MG63 (cell line): ENCODE measurements at regions not wholly inside any gene's neighbourhood (a gene's known extent, or its start where the extent isn't known, plus 50 kb on each side); places are given as distances from the start of the nearest gene placed in this dataset.
"Not testable (repeated sequence)": the region's sequence is repeated elsewhere in the genome, so short reads cannot be mapped to it uniquely, and the experiment has no call there.

Experiments
- DNase-seq: peaks from one replicate; pipeline ENCODE4 v3.0.0-alpha.2; 2020
- H3K27me3 ChIP-seq: fragments of 250-450 bp; sonication (Bioruptor Pico); 2 replicates; pipeline ENCODE4 v1.5.1; 2020; ENCODE audit warnings: mild to moderate bottlenecking, moderate library complexity
- H3K36me3 ChIP-seq: fragments of 250-450 bp; sonication (Bioruptor Pico); 2 replicates; pipeline ENCODE4 v1.5.1; 2020; ENCODE audit warnings: mild to moderate bottlenecking, moderate library complexity
- H3K4me3 ChIP-seq: fragments of 250-450 bp; sonication (Bioruptor Pico); 2 replicates; pipeline ENCODE4 v1.5.1; 2020; ENCODE audit warnings: mild to moderate bottlenecking, moderate library complexity
- H3K9me3 ChIP-seq: fragments of 250-450 bp; sonication (Bioruptor Pico); 2 replicates; pipeline ENCODE4 v1.5.1; 2020; ENCODE audit warnings: mild to moderate bottlenecking, moderate library complexity

DNA sequence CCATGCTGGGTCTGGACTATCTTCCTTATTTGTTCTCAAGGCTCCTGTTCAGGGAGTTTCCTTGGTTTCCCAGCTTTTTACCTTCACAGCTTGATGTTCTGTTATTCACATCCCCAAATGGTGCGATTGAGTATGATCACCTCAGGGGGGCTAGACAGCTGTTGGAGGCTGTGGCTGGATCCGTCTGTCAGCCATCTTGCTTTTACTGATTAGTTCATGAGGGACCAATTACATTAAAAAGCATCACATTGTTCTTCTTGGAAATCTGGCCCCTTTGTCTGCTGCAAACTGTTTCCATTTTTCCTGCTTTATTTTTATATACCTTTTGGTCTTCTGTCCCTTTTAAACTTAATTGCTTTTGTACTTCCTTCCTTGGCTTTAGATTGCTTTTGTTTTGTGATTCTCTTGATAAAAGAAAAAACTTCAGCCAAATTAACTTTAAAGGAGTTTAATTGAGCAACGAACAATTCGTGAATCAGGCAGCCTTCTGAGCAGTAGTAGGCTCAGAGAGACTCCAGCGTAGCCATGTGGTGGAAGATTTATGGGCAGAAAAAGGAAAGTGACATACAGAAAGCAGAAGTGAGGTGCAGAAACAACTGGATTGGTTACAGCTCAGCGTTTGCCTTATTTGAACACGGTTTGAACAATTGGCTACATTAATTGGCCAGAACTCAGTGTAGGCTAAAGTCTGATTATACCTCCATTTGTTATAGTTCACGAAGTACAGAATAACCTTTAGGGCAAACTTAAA lies 208.7 kb downstream of the AEBP2 start:
- Histone ChIP-seq H3K27me3 (no peaks in the 10 kb centered on the region), H3K4me3 (no peak overlapping the region), H3K9me3 (no peaks in the 10 kb centered on the region; the same call in none of the 2 replicates), H3K36me3 (no peaks in the 10 kb centered on the region)
- no peak for DNase-seq

DNA sequence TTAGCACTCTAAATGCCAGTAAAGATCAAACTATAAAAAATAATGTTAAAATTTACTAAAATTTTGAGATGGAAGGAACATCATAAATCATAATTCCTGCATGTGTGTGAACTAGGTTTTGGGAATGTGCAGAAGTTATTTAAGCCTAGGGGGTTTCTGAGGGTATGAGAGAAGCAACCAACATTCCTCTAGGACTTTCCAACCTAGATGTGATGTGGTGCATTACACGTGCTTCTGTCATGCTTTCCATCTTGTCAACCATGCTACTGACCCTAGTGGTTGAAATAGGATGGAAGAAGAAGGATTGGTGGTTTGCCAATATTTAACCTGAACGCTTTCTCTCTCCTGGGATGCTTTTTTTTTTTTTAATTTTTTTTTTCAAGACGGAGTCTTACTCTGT lies 209.3 kb downstream of the AEBP2 start:
- H3K9me3 ChIP-seq, result no peaks in the 10 kb centered on the region; the same call in none of the 2 replicates
- no peak for DNase-seq
- H3K36me3 ChIP-seq, result no peaks in the 10 kb centered on the region
- no peak overlapping the region for H3K4me3 ChIP-seq
- H3K27me3 ChIP-seq, result no peaks in the 10 kb centered on the region

DNA sequence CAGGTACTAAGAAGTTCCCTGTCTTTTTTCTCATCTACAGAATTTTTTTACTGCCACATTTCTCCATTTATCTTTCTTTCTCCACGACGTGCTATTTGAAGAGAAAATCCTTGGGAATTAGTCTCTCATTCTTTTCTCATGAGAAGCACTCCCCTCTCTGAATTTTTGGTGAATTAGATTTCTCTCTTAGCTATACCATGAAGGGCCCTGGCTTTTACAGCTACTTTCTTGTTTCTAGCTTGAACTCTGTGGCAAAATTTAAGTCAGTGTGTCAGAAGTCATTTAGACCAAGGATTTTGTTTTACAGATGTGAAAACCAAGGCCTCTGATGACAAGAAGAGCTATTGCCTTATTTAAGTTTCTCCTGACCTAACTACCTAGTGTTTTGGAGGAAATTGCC lies 213.1 kb downstream of the AEBP2 start:
- DNase-seq, result no peak
- Histone ChIP-seq H3K36me3 (no peaks in the 10 kb centered on the region), H3K4me3 (no peak overlapping the region), H3K27me3 (no peaks in the 10 kb centered on the region), H3K9me3 (peaks cover 3% of the 10 kb centered on the region; the same call in 1 of the 2 replicates)

DNA sequence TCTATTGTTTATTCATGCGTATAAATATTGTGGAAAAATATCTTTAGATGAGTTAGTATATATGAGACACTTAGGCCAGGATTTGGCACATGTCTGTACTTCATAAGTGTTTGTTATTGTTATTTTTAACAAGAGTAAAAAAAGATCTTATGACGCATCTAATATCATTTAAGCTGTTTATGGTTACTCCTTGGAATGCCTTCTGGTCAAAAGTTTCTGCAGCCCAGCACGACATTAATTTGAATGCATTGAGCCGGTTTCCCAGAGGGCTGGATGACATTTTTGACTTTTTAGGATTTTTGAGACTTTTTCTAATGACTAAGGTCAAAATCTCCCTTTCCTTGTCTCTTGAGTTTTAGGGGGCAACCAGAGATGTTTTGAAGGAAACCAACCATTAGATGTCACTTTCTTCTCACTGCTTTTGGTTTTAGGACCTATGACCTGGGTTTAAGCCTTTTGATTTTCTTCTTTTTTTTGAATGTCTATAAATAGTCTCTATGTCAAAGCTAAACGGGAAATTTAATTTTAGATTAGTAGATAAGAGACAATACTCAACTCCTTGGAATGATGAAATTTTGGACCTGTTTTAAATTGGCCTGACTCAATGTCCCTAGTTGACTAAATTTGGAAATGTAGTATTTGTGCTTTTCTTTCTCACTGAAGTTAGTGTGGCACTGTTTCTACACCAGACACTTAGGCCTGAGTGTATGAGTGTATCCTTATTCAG lies 215.5 kb downstream of the AEBP2 start:
- H3K36me3 ChIP-seq, result no peaks in the 10 kb centered on the region
- no peaks in the 10 kb centered on the region for H3K27me3 ChIP-seq
- H3K4me3 ChIP-seq, result no peak overlapping the region
- H3K9me3 ChIP-seq, result peaks cover 3% of the 10 kb centered on the region; the same call in 1 of the 2 replicates
- peak; percentile 58 for DNase-seq

DNA sequence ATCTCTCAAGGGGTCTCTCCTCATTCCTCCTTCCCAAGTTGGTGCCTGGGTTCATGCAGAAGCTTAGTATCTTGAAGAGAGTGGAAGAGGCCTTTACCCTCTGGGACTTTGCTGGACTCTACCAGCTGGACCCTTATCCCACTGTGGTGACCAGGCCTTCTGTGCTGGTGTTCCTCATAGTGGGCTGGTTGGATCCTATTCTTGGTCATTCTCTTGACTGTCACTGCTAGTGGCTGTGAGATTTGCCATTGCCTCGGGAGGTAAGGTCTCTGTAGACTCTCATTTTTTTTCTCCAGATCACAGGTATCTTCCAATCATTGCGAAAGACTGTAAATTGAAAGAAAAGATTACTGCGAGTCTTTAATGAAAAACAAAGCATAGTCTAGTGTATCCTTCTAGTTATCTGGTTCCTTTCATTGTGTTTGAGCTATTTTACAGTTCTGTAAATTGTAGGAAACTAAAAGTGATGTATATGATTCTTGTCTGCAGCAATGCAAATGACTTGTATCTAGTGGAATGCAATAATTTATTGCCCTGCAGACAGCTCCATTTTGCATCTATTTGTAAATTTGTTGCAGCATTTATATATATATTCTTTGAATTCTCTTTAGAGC lies 217.9 kb downstream of the AEBP2 start:
- Histone ChIP-seq H3K36me3 (no peaks in the 10 kb centered on the region), H3K27me3 (no peaks in the 10 kb centered on the region), H3K4me3 (no peak overlapping the region), H3K9me3 (peaks cover 3% of the 10 kb centered on the region; the same call in 1 of the 2 replicates)
- DNase-seq, result no peak

DNA sequence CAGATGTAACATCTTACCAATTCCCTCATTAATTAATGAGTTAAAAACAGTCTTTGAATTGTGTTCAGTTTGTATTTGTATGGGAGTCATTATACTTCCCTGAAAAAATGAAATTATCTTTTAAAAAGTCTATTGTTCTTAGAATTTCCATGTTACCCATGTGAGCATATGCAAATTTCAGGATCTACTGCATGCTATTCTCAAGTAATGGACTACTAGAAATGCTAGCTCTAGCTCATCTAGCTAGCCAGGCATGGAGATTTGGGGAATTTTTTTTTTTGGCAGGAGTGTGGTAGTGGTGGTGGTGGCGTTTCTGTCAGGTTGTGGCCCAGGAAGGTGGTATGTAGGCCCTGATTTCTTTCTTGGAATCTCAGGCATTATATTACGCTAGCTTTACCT lies 218.4 kb downstream of the AEBP2 start:
- Histone ChIP-seq H3K9me3 (peaks cover 3% of the 10 kb centered on the region; the same call in 1 of the 2 replicates), H3K27me3 (no peaks in the 10 kb centered on the region), H3K36me3 (no peaks in the 10 kb centered on the region)

DNA sequence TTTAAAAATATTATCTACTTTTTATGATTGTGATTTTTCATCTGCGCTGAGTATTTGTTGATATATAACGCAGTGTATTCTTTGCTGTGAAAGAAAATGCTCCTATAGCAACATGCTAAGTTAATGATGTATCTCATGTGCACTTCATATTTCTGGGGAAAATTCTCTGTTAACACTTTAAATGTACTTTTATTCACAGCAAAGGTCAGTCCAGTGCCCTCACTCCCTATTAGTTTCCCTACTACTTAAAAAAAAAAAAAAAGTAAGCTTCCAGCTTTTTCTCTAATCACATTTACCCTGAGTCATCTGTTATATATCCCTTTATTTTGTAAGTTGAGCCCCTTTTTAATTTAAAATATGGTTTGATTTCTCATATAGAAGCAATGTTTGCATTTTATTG lies 219.8 kb downstream of the AEBP2 start:
- H3K27me3 ChIP-seq, result no peaks in the 10 kb centered on the region
- no peak for DNase-seq
- no peaks in the 10 kb centered on the region for H3K36me3 ChIP-seq
- no peak overlapping the region for H3K4me3 ChIP-seq
- H3K9me3 ChIP-seq, result peaks cover 3% of the 10 kb centered on the region; the same call in 1 of the 2 replicates

More for the DNA sequence above, 218.4 kb downstream of the AEBP2 start:
- no peak for DNase-seq
- H3K4me3 ChIP-seq, result no peak overlapping the region

DNA sequence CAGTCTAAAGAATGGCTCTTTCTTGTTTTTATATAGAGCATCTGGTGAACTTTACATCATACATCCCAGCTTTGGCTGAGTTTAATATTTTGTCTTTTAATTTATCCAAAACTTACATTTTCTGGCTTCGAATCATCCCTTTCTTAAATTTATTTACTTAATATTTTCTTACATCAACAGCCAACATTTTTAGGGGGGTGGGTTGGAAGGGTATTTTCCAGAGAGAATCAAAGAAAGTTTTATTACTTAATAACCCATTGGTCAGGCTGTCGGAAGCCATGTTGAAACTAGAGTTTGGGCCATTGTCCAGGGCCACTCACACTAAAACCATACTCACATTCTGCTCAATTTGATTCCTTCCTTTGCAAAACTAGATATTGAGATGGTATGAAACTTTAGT lies 220.2 kb downstream of the AEBP2 start:
- no peaks in the 10 kb centered on the region for H3K36me3 ChIP-seq
- H3K9me3 ChIP-seq, result peaks cover 3% of the 10 kb centered on the region; the same call in 1 of the 2 replicates
- H3K27me3 ChIP-seq, result no peaks in the 10 kb centered on the region
- H3K4me3 ChIP-seq, result no peak overlapping the region
- no peak for DNase-seq

DNA sequence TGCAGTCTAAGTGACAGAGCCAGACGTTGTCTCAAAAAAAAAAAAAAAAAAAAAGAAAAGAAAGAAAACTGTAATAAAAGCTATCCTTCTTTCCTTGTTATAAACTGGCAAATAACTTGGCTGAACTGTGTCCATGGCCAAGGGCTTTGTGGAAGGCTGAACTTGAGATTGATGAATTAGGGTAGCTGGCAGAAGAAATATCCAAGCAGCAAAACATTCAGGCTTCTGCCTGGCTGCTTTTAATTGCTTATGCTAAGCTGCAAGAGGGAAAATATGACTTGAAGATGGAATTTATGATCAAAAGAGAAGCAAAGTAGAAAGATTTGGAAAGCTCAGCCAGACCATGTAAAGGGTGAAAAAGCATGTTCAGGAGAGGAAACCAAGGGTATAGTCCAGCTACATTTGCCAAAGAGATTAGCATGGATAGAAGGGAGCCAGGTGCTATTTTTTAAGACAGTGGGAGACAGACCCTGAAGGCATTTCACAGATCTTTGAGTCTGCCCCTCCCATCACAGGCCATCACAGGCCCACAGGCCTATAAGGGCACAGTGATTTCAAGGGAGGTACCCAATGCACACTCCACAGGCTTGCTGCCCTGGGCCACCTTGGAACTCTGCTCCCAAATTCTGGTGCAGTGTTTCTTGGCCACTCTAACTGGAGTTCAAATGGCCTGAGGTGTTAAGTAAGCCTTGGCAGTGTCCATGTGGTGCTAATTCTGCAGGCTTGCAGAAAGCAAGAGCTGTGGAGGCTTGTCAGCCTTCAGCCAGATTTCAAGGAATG lies 226.0 kb downstream of the AEBP2 start:
- Histone ChIP-seq H3K9me3 (no peaks in the 10 kb centered on the region), H3K4me3 (no peak overlapping the region), H3K27me3 (no peaks in the 10 kb centered on the region), H3K36me3 (no peaks in the 10 kb centered on the region)
- no peak for DNase-seq

DNA sequence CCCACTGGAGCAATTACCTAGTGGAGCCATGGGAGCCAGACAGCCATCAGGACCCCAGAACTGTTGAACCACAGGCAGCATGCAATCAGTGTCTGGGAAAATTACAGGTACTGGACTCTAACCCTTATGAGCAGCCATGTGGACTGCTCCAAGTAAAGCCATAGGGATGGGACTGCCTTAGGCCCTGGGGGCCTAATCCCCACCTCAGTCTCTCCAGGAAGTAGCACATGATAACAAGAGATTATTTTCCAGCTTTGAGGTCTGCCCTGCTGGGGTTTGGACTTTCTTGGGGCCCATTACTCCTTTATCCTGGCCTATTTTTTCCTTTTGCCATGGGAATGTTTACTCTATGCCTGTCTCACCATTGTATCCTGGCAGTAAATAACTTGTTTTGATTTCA lies 226.8 kb downstream of the AEBP2 start:
- no peak overlapping the region for H3K4me3 ChIP-seq
- H3K36me3 ChIP-seq, result no peaks in the 10 kb centered on the region
- no peak for DNase-seq
- H3K27me3 ChIP-seq, result no peaks in the 10 kb centered on the region
- H3K9me3 ChIP-seq, result no peaks in the 10 kb centered on the region

DNA sequence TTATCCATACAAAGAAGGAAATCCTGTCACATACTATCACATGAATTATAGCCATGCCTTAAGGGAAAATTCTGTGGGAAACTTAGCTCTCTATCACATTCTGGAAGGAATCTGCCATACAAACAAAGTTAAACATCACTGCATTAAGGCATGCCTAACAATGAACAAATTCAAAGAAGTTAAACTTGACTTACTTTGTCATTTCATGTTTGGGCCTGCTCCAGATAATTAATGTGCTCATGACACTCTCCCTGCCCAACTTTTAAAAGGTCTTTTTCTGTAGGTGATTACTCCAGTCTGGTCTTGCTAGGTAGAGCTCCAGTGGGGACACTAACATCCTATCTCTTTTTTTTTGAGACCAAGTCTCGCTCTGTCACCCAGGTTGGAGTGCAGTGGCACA lies 230.5 kb downstream of the AEBP2 start:
- Histone ChIP-seq H3K36me3 (no peaks in the 10 kb centered on the region), H3K4me3 (no peak overlapping the region), H3K27me3 (no peaks in the 10 kb centered on the region), H3K9me3 (no peaks in the 10 kb centered on the region)
- DNase-seq, result no peak

DNA sequence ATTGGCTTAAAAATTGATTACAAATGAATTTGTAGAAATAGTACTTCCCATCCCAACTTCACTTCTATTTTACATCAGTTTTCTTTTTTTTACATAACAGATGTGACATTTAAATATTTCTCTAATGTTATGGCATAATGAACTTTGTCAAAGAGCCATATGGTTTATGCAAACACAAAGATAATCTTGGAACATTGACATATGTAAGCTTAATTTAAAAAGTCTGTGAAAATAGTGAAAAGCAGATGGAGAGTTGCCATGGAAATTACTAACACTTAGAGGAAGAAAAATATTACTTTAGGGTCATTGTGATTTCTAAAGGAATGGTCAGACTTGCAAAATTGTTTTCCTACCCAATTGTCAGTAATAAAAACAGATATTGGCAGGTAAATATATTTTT lies 232.4 kb downstream of the AEBP2 start:
- H3K36me3 ChIP-seq, result no peaks in the 10 kb centered on the region
- H3K4me3 ChIP-seq, result no peak overlapping the region
- DNase-seq, result no peak
- no peaks in the 10 kb centered on the region for H3K27me3 ChIP-seq
- no peaks in the 10 kb centered on the region; the same call in 1 of the 2 replicates for H3K9me3 ChIP-seq

DNA sequence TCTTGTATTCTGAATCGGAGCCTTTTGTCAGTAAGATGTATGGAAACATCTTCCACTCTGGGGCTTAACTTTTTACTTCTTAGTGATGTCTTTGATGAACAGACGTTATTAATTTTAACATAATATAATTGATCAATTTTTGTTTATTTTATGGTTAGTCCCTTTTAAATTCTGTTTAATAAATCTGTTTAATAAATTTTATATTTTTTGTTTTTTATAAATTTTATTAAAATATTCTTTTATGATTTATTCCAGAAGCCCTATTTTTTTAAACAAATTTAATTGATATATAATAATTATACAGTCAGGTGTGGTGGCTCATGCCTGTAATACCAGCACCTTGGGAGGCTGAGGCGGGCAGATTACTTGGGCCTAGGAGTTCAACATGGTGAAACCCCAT lies 235.1 kb downstream of the AEBP2 start:
- H3K4me3 ChIP-seq, result no peak overlapping the region
- H3K27me3 ChIP-seq, result no peaks in the 10 kb centered on the region
- DNase-seq, result no peak
- H3K9me3 ChIP-seq, result peaks cover 6% of the 10 kb centered on the region; the same call in 1 of the 2 replicates
- H3K36me3 ChIP-seq, result no peaks in the 10 kb centered on the region

DNA sequence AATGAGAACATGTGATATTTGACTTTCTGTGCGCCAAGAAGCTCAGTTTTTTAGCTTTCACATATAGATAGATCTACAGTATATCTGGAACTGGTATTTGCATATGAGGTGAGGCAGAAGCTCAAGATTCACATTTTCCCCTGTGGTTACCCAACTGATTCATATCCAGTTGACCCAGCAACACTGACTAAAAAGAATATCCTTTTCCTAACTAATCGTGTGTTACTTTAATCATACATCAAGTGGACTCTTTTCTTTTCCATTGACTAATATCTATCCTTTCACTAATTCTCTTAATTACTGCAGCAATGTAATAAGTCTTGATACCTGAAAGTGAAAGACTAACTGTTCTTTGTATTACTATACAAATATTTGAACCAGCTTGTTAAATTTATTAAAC lies 236.1 kb downstream of the AEBP2 start:
- DNase-seq, result no peak
- no peaks in the 10 kb centered on the region for H3K27me3 ChIP-seq
- H3K36me3 ChIP-seq, result no peaks in the 10 kb centered on the region
- H3K9me3 ChIP-seq, result peaks cover 6% of the 10 kb centered on the region; the same call in 1 of the 2 replicates
- H3K4me3 ChIP-seq, result no peak overlapping the region

DNA sequence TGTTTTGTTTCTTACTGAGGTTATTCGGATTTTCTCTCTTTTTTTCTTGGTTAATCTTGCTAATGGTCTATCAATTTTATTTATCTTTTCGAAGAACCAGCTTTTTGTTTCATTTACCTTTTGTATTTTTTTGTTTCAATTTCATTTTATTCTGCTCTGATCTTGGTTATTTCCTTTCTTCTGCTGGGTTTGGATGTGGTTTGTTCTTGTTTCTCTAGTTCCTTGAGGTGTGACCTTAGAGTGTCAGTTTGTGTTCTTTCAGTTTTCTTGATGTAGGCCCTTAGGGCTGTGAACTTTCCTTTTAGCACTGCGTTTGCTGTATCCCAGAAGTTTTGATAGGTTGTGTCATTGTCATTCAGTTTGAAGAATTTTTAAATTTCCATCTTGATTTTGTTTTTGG lies 239.2 kb downstream of the AEBP2 start:
- not testable (repeated sequence) for H3K36me3 ChIP-seq, DNase-seq, H3K4me3 ChIP-seq, H3K27me3 ChIP-seq, H3K9me3 ChIP-seq

DNA sequence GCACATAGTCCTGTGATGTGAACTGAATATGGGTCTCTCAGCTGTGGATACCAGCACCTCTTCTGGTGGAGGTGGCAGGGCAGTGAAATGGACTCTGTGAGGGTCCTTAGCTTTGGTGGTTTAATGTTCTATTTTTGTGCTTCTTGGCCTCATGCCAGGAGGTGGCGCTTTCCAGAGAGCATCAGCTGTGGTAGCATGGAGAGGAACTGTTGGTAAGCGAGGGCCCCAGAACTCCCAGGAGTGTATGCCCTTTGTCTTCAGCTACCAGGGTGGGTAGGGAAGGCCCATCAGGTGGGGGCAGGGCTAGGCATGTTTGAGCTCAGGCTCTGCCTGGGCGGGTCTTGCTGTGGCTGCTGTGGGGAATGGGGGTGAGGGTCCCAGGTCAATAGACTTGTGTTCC lies 241.7 kb downstream of the AEBP2 start:
- Histone ChIP-seq H3K9me3 (peaks cover 6% of the 10 kb centered on the region; the same call in 1 of the 2 replicates), H3K4me3 (no peak overlapping the region), H3K36me3 (no peaks in the 10 kb centered on the region), H3K27me3 (no peaks in the 10 kb centered on the region)
- DNase-seq, result no peak
